Heart right ventricle (tissue), 16 donors: ENCODE measurements at regions not wholly inside any gene's neighbourhood (a gene's known extent, or its start where the extent isn't known, plus 50 kb on each side); places are given as distances from the start of the nearest gene placed in this dataset.
"Not testable (repeated sequence)": the region's sequence is repeated elsewhere in the genome, so short reads cannot be mapped to it uniquely, and the experiment has no call there.

ENCODE experiments used
- ATAC-seq, 8 donors: fragments of 200-7000 bp; cut with Tn5 transposase; one replicate each; pipeline ENCODE4 v1.9.1; 2020; ENCODE audit warnings: mild to moderate bottlenecking in 8 of 8, moderate library complexity in 8 of 8, moderate number of reproducible peaks in 1 of 8
- DNase-seq, 2 donors: peaks; one replicate each; pipeline ENCODE4 v3.0.0-alpha.2; 2020
- H3K27ac ChIP-seq, 10 donors: fragments of 200-600 bp; sonication (generic) in 2 of 10; one replicate each; pipeline versions ENCODE4 v1.5.0 to v1.8.0; 2020 to 2022; ENCODE audit warnings: mild to moderate bottlenecking in 3 of 10
- H3K27me3 ChIP-seq, 7 donors: fragments of 200-600 bp; one replicate each; pipeline ENCODE4 v1.8.0; 2021 to 2022; ENCODE audit warnings: mild to moderate bottlenecking in 2 of 7
- H3K36me3 ChIP-seq, 9 donors: fragments of 200-600 bp; sonication (generic) in 1 of 9; one replicate each; pipeline versions ENCODE4 v1.5.0 to v1.8.0; 2020 to 2022; ENCODE audit warnings: mild to moderate bottlenecking in 2 of 9
- H3K4me1 ChIP-seq, 9 donors: fragments of 200-600 bp; sonication (generic) in 1 of 9; one replicate each; pipeline versions ENCODE4 v1.5.0 to v1.8.0; 2020 to 2022; ENCODE audit warnings: mild to moderate bottlenecking in 4 of 9
- H3K4me3 ChIP-seq, 10 donors: fragments of 200-600 bp; sonication (generic) in 2 of 10; one replicate each; pipeline versions ENCODE4 v1.5.0 to v1.8.0; 2020 to 2022; ENCODE audit warnings: mild to moderate bottlenecking in 7 of 10, moderate library complexity in 2 of 10
- H3K9me3 ChIP-seq, 11 donors: fragments of 200-600 bp in 10 of 11; sonication (generic) in 2 of 11; one replicate each; pipeline versions ENCODE4 v1.5.0 to v1.8.0; 2013 to 2022; ENCODE audit warnings: mild to moderate bottlenecking in 2 of 11, control low read depth in 1 of 11, moderate library complexity in 1 of 11
- CTCF ChIP-seq, 9 donors: fragments of 200-600 bp; sonication (generic) in 2 of 9; IDR thresholded peaks; one replicate each; pipeline versions ENCODE4 v1.5.0 to v1.8.0; 2021 to 2022; ENCODE audit warnings: antibody characterized with exemption in 9 of 9, mild to moderate bottlenecking in 5 of 9, moderate library complexity in 1 of 9
- WGBS, 2 donors: extraction: QIAGEN DNeasy Blood & Tissue Kit; methylation state at CpG; one replicate each; pipeline ENCODE4 v1.1.7; 2013; ENCODE audit warnings: inconsistent platforms in 1 of 2; 5-methylcytosine and 5-hydroxymethylcytosine counted together
- intact Hi-C, 10 donors: fragments of 100-400 bp; cut with DNase I; formaldehyde crosslinking; loops; one replicate each; pipeline versions ENCODE4 v1.11.1 to v1.14.2; 2022
- donor health status: Arrhythmogenic right ventricular cardiomyopathy.
- donor health status: ischemic (EF 13 %, LVEDD 7.1; RV severe dilation, severe dysfunction).
- donor health status: healthy with polysubstance abuse.
- donor health status: DM: no; HTN: yes; CAD: no.
- donor health status: DM: no; HTN: no; CAD: no.
- donor health status: ischemic (EF 25% LVEDD 6.9; RV normal size, moderate dysfunction).
- donor health status: ischemic (EF 25% LVEDD 5.7; RV mildly dilated, moderate dysfunction).
- donor health status: healthy.
- donor health status: DM: yes; HTN: yes; CAD: no.
- donor health status: Ischemic cardiomyopathy.
- donor health status: ischemic (EF 35%, LVEDD 5.7; RV mildly dilated, moderate dysfunction).
- donor health status: nonischemic (EF 11% LVEDD 7.7; RV severe dilation, severe dysfunction).
- donor health status: DM: yes; HTN: yes; CAD: no.
- donor health status: PGD.
- donor health status: ischemic (EF 29% LVEDD 5.4; RV normal size, mild dysfunction).
- donor health status: nonischemic (EF 23%, LVEDD 6.1; RV moderate dilation, normal function).

- H3K36me3 ChIP-seq: no peaks in the 10 kb centered on the region
- no peak overlapping the region for H3K4me3 ChIP-seq
- ATAC-seq (no peak), DNase-seq (no peak)
- peaks cover 0 to 14% (median 0%) of the 10 kb centered on the region in 9 donors for H3K4me1 ChIP-seq
- 84 to 85% methylated on average over 4 of the region's 4 CpGs for WGBS, 2 donors
- H3K27ac ChIP-seq: no peak overlapping the region
- H3K27me3 ChIP-seq: peaks cover 0 to 8% (median 0%) of the 10 kb centered on the region in 7 donors
- H3K9me3 ChIP-seq: peaks cover 0 to 21% (median 7%) of the 10 kb centered on the region in 11 donors
- TF ChIP-seq CTCF (IDR thresholded peaks at IDR 0.05): no peak
- intact Hi-C loops: no loop called here
Observed at GRCh38 chr2:195548198-195548940, 108.7 kb upstream of the SLC39A10 start.

- H3K27me3 ChIP-seq, H3K36me3 ChIP-seq, ATAC-seq, H3K4me3 ChIP-seq, intact Hi-C loops, H3K27ac ChIP-seq, DNase-seq: not testable (repeated sequence)
- WGBS, 2 donors: 84 to 92% methylated on average over 46 to 47 of the region's 47 CpGs
- Histone ChIP-seq H3K4me1 (peaks cover 0 to 15% (median 0%) of the 10 kb centered on the region in 9 donors), H3K9me3 (peaks cover 0 to 21% (median 7%) of the 10 kb centered on the region in 11 donors)
Observed at GRCh38 chr2:195547268-195547840, 109.7 kb upstream of the SLC39A10 start.

DNA sequence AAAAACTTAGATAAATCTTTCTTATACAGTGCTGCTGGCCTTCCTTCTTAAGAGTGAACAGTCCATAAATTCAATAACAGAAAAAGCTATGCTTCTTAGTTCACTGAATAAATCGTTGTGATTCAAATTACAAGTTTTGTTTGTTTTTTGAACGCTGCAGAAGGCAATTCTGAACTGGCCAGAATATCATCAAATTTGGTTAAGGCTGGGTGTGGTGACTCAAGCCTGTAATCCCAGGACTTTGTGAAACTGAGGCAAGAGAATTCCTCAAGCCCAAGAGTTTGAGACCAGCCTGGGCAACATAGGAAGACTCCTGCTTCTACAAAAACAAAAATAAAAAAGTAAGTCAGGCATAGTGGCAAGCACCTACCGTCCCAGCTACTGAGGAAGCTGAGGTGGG lies 111.2 kb upstream of the SLC39A10 start:
- peaks cover 0 to 21% (median 7%) of the 10 kb centered on the region in 11 donors for H3K9me3 ChIP-seq
- DNase-seq: no peak
- H3K36me3 ChIP-seq: no peaks in the 10 kb centered on the region
- no peak overlapping the region for H3K27ac ChIP-seq
- peaks cover 0 to 15% (median 0%) of the 10 kb centered on the region in 9 donors for H3K4me1 ChIP-seq
- TF ChIP-seq CTCF (IDR thresholded peaks at IDR 0.05): no peak
- WGBS, 2 donors: 82 to 85% methylated on average over 3 of the region's 3 CpGs
- ATAC-seq: no peak
- intact Hi-C loops: no loop called here
- peaks cover 0 to 8% (median 0%) of the 10 kb centered on the region in 7 donors for H3K27me3 ChIP-seq
- no peak overlapping the region for H3K4me3 ChIP-seq

- DNase-seq (no peak), ATAC-seq (no peak)
- H3K36me3 ChIP-seq: no peaks in the 10 kb centered on the region
- H3K9me3 ChIP-seq: peaks cover 0 to 19% (median 7%) of the 10 kb centered on the region in 11 donors
- peak overlapping the region in 1 of 10 donors; percentile 26 for H3K27ac ChIP-seq
- 83 to 92% methylated on average over 11 of the region's 11 CpGs for WGBS, 2 donors
- H3K4me3 ChIP-seq: no peak overlapping the region
- H3K27me3 ChIP-seq: peaks cover 0 to 6% (median 0%) of the 10 kb centered on the region in 7 donors
- no peak for TF ChIP-seq CTCF (IDR thresholded peaks at IDR 0.05)
- H3K4me1 ChIP-seq: peaks cover 0 to 15% (median 0%) of the 10 kb centered on the region in 9 donors
- intact Hi-C loops: no loop called here
Observed at GRCh38 chr2:195543902-195544894, 112.8 kb upstream of the SLC39A10 start.
